ENCODE measurements at regions not wholly inside any gene's neighbourhood (a gene's known extent, or its start where the extent isn't known, plus 50 kb on each side); places are given as distances from the start of the nearest gene placed in this dataset.

- no peak for TF ChIP-seq TEAD4 (IDR thresholded peaks at IDR 0.05)
- no peak for TF ChIP-seq ZBTB7A (IDR thresholded peaks at IDR 0.05; ENCODE audit: low read depth)
- no peak for TF ChIP-seq EP300 (IDR thresholded peaks at IDR 0.05; ENCODE audit: borderline replicate concordance)
- TF ChIP-seq, protein P1, sequence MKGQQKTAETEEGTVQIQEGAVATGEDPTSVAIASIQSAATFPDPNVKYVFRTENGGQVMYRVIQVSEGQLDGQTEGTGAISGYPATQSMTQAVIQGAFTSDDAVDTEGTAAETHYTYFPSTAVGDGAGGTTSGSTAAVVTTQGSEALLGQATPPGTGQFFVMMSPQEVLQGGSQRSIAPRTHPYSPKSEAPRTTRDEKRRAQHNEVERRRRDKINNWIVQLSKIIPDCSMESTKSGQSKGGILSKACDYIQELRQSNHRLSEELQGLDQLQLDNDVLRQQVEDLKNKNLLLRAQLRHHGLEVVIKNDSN (IDR thresholded peaks at IDR 0.05), result no peak
- TF ChIP-seq FOXM1 (IDR thresholded peaks at IDR 0.05; ENCODE audit: borderline replicate concordance, low read depth), result no peak
- TF ChIP-seq, protein P2, sequence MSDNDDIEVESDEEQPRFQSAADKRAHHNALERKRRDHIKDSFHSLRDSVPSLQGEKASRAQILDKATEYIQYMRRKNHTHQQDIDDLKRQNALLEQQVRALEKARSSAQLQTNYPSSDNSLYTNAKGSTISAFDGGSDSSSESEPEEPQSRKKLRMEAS (IDR thresholded peaks at IDR 0.05), result no peak
- TF ChIP-seq TCF12 (IDR thresholded peaks at IDR 0.05; ENCODE audit: low read depth), result no peak
- no peak for TF ChIP-seq NFIC (IDR thresholded peaks at IDR 0.05)
- TF ChIP-seq TAF1 (IDR thresholded peaks at IDR 0.05; ENCODE audit: low read depth), result no peak
- no peak for TF ChIP-seq CREB1 (IDR thresholded peaks at IDR 0.05; ENCODE audit: low read depth)
- TF ChIP-seq YY1 (IDR thresholded peaks at IDR 0.05; ENCODE audit: low read depth), result no peak
- TF ChIP-seq CEBPB (IDR thresholded peaks at IDR 0.05), result no peak
- no peak for TF ChIP-seq RAD21 (IDR thresholded peaks at IDR 0.05; ENCODE audit: low read depth)
- no peak for TF ChIP-seq EGR1 (IDR thresholded peaks at IDR 0.05)
- TF ChIP-seq REST (IDR thresholded peaks at IDR 0.05; ENCODE audit: low read depth), result no peak
Observed at GRCh38 chr6:10217111-10217510, 197.8 kb downstream of the TFAP2A start.

- no peak for TF ChIP-seq TEAD4 (IDR thresholded peaks at IDR 0.05)
- TF ChIP-seq, protein P1 (IDR thresholded peaks at IDR 0.05), result no peak
- no peak for TF ChIP-seq TAF1 (IDR thresholded peaks at IDR 0.05; ENCODE audit: low read depth)
- TF ChIP-seq EGR1 (IDR thresholded peaks at IDR 0.05), result no peak
- TF ChIP-seq CREB1 (IDR thresholded peaks at IDR 0.05; ENCODE audit: low read depth), result no peak
- TF ChIP-seq TCF12 (IDR thresholded peaks at IDR 0.05; ENCODE audit: low read depth), result no peak
- no peak for TF ChIP-seq RAD21 (IDR thresholded peaks at IDR 0.05; ENCODE audit: low read depth)
- TF ChIP-seq, protein P2 (IDR thresholded peaks at IDR 0.05), result no peak
- TF ChIP-seq NFIC (IDR thresholded peaks at IDR 0.05), result no peak
- TF ChIP-seq YY1 (IDR thresholded peaks at IDR 0.05; ENCODE audit: low read depth), result no peak
- no peak for TF ChIP-seq FOXM1 (IDR thresholded peaks at IDR 0.05; ENCODE audit: borderline replicate concordance, low read depth)
- TF ChIP-seq CEBPB (IDR thresholded peaks at IDR 0.05), result no peak
Observed at GRCh38 chr6:10215326-10216110, 199.4 kb downstream of the TFAP2A start.

DNA sequence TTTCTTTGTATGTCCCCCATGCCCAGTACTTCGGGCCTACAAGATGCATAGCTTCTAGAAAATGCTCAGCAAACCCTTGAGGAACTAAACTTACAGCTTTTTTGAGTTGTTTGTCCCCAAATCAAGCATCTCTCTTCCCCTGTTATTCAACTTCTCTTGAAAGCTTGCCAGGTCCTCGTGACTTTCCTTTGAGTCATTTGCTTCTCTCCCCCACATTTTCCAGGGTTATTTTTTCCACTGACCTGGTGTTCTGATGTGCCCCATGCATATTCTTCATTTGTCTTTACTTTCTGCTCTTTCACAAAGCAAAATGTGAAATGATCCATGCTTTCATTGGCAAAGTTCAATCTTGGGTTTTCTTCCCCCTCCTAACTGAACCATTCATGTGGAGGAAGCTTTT lies 204.8 kb downstream of the TFAP2A start:
- no peak for TF ChIP-seq YY1 (IDR thresholded peaks at IDR 0.05; ENCODE audit: low read depth)
- no peak for TF ChIP-seq TCF12 (IDR thresholded peaks at IDR 0.05; ENCODE audit: low read depth)
- no peak for TF ChIP-seq TEAD4 (IDR thresholded peaks at IDR 0.05)

DNA sequence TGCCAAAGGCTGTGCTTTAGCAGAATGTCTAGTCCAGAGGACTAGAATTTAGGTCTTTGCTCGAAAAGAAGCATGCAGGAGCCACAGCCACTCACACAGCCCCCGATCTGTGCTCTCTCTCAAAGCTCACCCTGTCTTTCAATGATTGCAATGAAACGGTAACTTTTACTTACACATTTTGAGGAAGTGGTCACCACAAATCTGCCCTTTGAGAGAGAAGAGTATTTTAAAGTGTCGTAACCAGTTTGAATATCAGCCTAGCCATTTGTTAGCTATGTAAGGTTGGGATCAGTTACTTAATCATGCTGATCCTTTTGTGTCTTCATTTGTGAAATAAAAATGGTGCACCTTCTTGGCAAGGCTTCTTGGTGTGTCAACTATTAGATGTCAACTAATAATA lies 209.0 kb downstream of the TFAP2A start:
- TF ChIP-seq EGR1 (IDR thresholded peaks at IDR 0.05) (no peak), REST (IDR thresholded peaks at IDR 0.05; ENCODE audit: low read depth) (no peak), RAD21 (IDR thresholded peaks at IDR 0.05; ENCODE audit: low read depth) (no peak), ZBTB7A (IDR thresholded peaks at IDR 0.05; ENCODE audit: low read depth) (no peak), TAF1 (IDR thresholded peaks at IDR 0.05; ENCODE audit: low read depth) (no peak), FOXM1 (IDR thresholded peaks at IDR 0.05; ENCODE audit: borderline replicate concordance, low read depth) (no peak), TCF12 (IDR thresholded peaks at IDR 0.05; ENCODE audit: low read depth) (no peak), CREB1 (IDR thresholded peaks at IDR 0.05; ENCODE audit: low read depth) (no peak), EP300 (IDR thresholded peaks at IDR 0.05; ENCODE audit: borderline replicate concordance) (no peak), NFIC (IDR thresholded peaks at IDR 0.05) (no peak), CEBPB (IDR thresholded peaks at IDR 0.05) (no peak), YY1 (IDR thresholded peaks at IDR 0.05; ENCODE audit: low read depth) (no peak)
- TF ChIP-seq, protein P2 (IDR thresholded peaks at IDR 0.05), result no peak
- TF ChIP-seq, protein P1 (IDR thresholded peaks at IDR 0.05), result no peak

GRCh38 chr6:10205120-10205519 lies 209.8 kb downstream of the TFAP2A start:
- no peak for TF ChIP-seq EGR1 (IDR thresholded peaks at IDR 0.05)
- TF ChIP-seq CREB1 (IDR thresholded peaks at IDR 0.05; ENCODE audit: low read depth), result no peak
- TF ChIP-seq REST (IDR thresholded peaks at IDR 0.05; ENCODE audit: low read depth), result no peak
- TF ChIP-seq TEAD4 (IDR thresholded peaks at IDR 0.05), result no peak
- TF ChIP-seq ZBTB7A (IDR thresholded peaks at IDR 0.05; ENCODE audit: low read depth), result no peak

Measured in Ishikawa (cell line).